OCI-LY7 (cell line): ENCODE measurements at regions not wholly inside any gene's neighbourhood (a gene's known extent, or its start where the extent isn't known, plus 50 kb on each side); places are given as distances from the start of the nearest gene placed in this dataset.
"Not testable (repeated sequence)": the region's sequence is repeated elsewhere in the genome, so short reads cannot be mapped to it uniquely, and the experiment has no call there.

Experiments
- BruUV-seq: library from RNA; stranded (reverse); fragments of 400-500 nt; replicated peaks from 2 replicates; lab custom pipeline; 2021; lab: Mats Ljungman, UMichigan
- CTCF ChIA-PET: fragments of 300-600 bp; sonication (Branson Sonifier 250); formaldehyde crosslinking; loops from one replicate; lab custom pipeline; 2022; ENCODE audit warnings: antibody characterized with exemption; ENCODE audit not compliant: unreplicated experiment; lab: Charles Lee
- POLR2A ChIA-PET: fragments of 300-600 bp; sonication (Branson Sonifier 250); formaldehyde crosslinking; loops from one replicate; lab custom pipeline; 2022; ENCODE audit warnings: antibody characterized with exemption; lab: Charles Lee
- DNase-seq: peaks from one replicate; pipeline ENCODE4 v3.0.0-alpha.2; 2015; ENCODE audit warnings: low spot score
- H2AFZ ChIP-seq: fragments of 200-600 bp; sonication (generic), shearing (Covaris generic); 2 replicates; pipeline ENCODE4 v1.6.1; 2014; ENCODE audit warnings: mild to moderate bottlenecking, antibody characterized with exemption, low read length, moderate library complexity
- H3K27ac ChIP-seq: fragments of 200-600 bp; sonication (generic); 2 replicates; pipeline ENCODE4 v1.5.1; 2014; ENCODE audit warnings: mixed run types, low read depth, mild to moderate bottlenecking, moderate library complexity, low read length, inconsistent platforms; ENCODE audit not compliant: poor library complexity, severe bottlenecking
- H3K36me3 ChIP-seq: fragments of 200-600 bp; sonication (generic); 2 replicates; pipeline ENCODE4 v1.6.1; 2014; ENCODE audit warnings: mild to moderate bottlenecking, antibody characterized with exemption, low read length, moderate library complexity, mixed read lengths; ENCODE audit not compliant: insufficient read depth
- H3K4me1 ChIP-seq: fragments of 200-600 bp; sonication (generic); 2 replicates; pipeline ENCODE4 v1.5.1; 2014; ENCODE audit warnings: mild to moderate bottlenecking, low read length; ENCODE audit not compliant: insufficient read depth, poor library complexity, severe bottlenecking
- H3K4me2 ChIP-seq: fragments of 200-600 bp; sonication (generic); 2 replicates; pipeline ENCODE4 v1.6.1; 2014; ENCODE audit warnings: mild to moderate bottlenecking, low read length
- H3K4me3 ChIP-seq: fragments of 200-600 bp; sonication (generic); 2 replicates; pipeline ENCODE4 v1.5.1; 2014; ENCODE audit warnings: mild to moderate bottlenecking, low read depth, low read length; ENCODE audit not compliant: poor library complexity, severe bottlenecking
- H3K79me2 ChIP-seq: fragments of 200-600 bp; sonication (generic); 2 replicates; pipeline ENCODE4 v1.6.1; 2016; ENCODE audit warnings: low read depth, mild to moderate bottlenecking, low read length, moderate library complexity, mixed read lengths; ENCODE audit not compliant: insufficient read depth
- H3K9me2 ChIP-seq: fragments of 200-600 bp; sonication (generic); 2 replicates; pipeline ENCODE4 v1.6.1; 2016; ENCODE audit warnings: mild to moderate bottlenecking, low read length, mixed read lengths; ENCODE audit not compliant: insufficient read depth
- H3K9me3 ChIP-seq: fragments of 200-600 bp; sonication (generic); 2 replicates; pipeline ENCODE4 v1.6.1; 2014; ENCODE audit warnings: mild to moderate bottlenecking, mixed run types, low read length, mixed read lengths
- H4K20me1 ChIP-seq: fragments of 200-600 bp; sonication (generic); 2 replicates; pipeline ENCODE4 v1.6.1; 2014; ENCODE audit warnings: mild to moderate bottlenecking, antibody characterized with exemption, low read length, moderate library complexity, mixed read lengths; ENCODE audit not compliant: insufficient read depth
- EZH2phosphoT487 ChIP-seq: fragments of 200-600 bp; sonication (generic); IDR thresholded peaks from 2 replicates; pipeline ENCODE4 v1.6.1; 2018; ENCODE audit warnings: low read depth, borderline replicate concordance, mild to moderate bottlenecking, mixed run types, antibody characterized with exemption, low read length, moderate library complexity, mixed read lengths
- intact Hi-C: fragments of 100-400 bp; cut with micrococcal nuclease; formaldehyde crosslinking; loops from one replicate; pipeline ENCODE4 v1.10.0; 2022; ENCODE audit not compliant: unreplicated experiment
- TF ChIP-seq, protein P1 (sequence below): fragments of 200-600 bp; sonication (generic); conservative IDR thresholded peaks from 2 replicates; pipeline ENCODE4 v1.5.1; 2014; ENCODE audit warnings: mild to moderate bottlenecking, antibody characterized with exemption, low read length, moderate library complexity, mixed read lengths

DNA sequence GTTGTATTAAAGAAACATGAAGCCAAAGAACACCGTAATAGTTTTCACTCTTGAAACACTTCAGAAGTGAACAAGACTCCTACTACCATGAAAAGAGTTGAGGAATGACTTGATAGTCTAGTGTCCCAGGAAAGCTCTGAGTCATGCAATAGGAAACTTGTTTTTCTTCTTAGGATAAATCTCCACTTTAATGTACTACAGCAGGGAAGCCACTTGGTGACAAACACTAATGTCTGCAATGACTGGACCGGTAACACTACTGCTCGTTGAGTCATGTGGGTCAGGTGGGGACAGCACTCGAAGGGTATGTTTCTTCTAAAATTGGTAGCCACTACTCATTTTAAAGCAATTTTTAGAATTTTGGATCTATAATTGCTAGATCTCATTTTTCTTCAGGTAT lies 291.7 kb upstream of the CNTN3 start:
- CTCF ChIA-PET = no interaction called here
- no TSS peak for BruUV-seq
- DNase-seq = no peak
- Histone ChIP-seq H3K79me2 (no peaks in the 10 kb centered on the region), H3K4me2 (no peak overlapping the region), H2AFZ (no peak overlapping the region), H3K27ac (no peak overlapping the region), H3K36me3 (no peaks in the 10 kb centered on the region), H3K4me1 (no peaks in the 10 kb centered on the region), H3K9me3 (no peaks in the 10 kb centered on the region), H3K9me2 (no peaks in the 10 kb centered on the region), H3K4me3 (no peak overlapping the region), H4K20me1 (no peaks in the 10 kb centered on the region)
- TF ChIP-seq, protein P1, sequence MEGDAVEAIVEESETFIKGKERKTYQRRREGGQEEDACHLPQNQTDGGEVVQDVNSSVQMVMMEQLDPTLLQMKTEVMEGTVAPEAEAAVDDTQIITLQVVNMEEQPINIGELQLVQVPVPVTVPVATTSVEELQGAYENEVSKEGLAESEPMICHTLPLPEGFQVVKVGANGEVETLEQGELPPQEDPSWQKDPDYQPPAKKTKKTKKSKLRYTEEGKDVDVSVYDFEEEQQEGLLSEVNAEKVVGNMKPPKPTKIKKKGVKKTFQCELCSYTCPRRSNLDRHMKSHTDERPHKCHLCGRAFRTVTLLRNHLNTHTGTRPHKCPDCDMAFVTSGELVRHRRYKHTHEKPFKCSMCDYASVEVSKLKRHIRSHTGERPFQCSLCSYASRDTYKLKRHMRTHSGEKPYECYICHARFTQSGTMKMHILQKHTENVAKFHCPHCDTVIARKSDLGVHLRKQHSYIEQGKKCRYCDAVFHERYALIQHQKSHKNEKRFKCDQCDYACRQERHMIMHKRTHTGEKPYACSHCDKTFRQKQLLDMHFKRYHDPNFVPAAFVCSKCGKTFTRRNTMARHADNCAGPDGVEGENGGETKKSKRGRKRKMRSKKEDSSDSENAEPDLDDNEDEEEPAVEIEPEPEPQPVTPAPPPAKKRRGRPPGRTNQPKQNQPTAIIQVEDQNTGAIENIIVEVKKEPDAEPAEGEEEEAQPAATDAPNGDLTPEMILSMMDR = no peak
- no peak for TF ChIP-seq EZH2phosphoT487
- intact Hi-C loops = no loop called here
- POLR2A ChIA-PET = no interaction called here

DNA sequence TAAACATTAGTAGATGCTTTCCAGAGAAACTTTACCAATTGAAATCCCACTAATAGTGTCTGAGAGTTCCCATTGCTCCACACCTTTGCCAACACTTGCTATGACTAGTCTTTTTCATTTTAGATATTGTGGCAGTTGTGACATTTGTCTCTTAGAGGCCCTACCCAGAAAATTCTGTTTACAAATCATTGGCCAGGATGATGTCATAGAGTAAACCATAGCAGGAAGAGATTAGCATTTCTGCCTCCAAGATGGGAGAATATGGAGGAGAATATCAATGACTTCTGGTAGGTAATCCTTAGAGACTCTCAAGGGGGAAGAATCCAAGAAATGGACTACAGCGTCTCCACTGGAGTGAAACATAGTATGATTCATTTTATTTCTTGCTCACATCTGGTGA lies 291.0 kb upstream of the CNTN3 start:
- H3K36me3 ChIP-seq = no peaks in the 10 kb centered on the region
- H3K79me2 ChIP-seq = no peaks in the 10 kb centered on the region
- intact Hi-C loops = no loop called here
- ChIA-PET CTCF (no interaction called here), POLR2A (interaction anchor here (1.4 kb wide), 1 partner anchor 9 kb away, joined by 5 read pairs; no protein-coding TSS in a partner anchor)
- no peaks in the 10 kb centered on the region for H4K20me1 ChIP-seq
- no peak overlapping the region for H3K4me2 ChIP-seq
- BruUV-seq = no TSS peak
- H3K4me1 ChIP-seq = no peaks in the 10 kb centered on the region
- DNase-seq = no peak
- no peak overlapping the region for H2AFZ ChIP-seq
- H3K27ac ChIP-seq = no peak overlapping the region
- no peak overlapping the region for H3K4me3 ChIP-seq
- H3K9me2 ChIP-seq = no peaks in the 10 kb centered on the region
- TF ChIP-seq EZH2phosphoT487 = no peak
- TF ChIP-seq, protein P1 = no peak
- H3K9me3 ChIP-seq = no peaks in the 10 kb centered on the region

DNA sequence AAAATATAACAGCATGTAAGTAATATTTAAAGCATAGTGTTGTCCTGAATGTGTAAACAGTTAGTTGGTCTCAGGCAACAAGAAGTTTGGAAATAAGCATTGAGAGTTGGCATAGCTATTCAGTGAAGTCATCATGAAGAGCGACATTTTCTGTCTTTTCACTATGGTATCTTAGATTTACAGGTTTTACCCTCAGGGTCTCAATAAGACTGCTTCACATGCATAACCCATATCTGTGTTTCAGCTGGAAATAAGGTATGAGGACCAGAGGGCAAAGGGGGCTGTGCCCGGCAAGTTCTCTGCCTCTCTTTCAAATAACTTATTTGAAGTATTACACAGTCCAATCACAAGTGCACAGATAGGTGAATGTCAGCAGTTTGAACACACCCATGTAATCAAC lies 290.2 kb upstream of the CNTN3 start:
- no peaks in the 10 kb centered on the region for H4K20me1 ChIP-seq
- DNase-seq = no peak
- BruUV-seq = no TSS peak
- no peaks in the 10 kb centered on the region for H3K4me1 ChIP-seq
- H3K36me3 ChIP-seq = no peaks in the 10 kb centered on the region
- no peaks in the 10 kb centered on the region for H3K9me2 ChIP-seq
- no peak overlapping the region for H2AFZ ChIP-seq
- H3K4me2 ChIP-seq = no peak overlapping the region
- H3K79me2 ChIP-seq = no peaks in the 10 kb centered on the region
- H3K27ac ChIP-seq = no peak overlapping the region
- no peaks in the 10 kb centered on the region for H3K9me3 ChIP-seq
- POLR2A ChIA-PET = interaction anchor here (1.4 kb wide), 1 partner anchor 9 kb away, joined by 5 read pairs; no protein-coding TSS in a partner anchor
- intact Hi-C loops = no loop called here
- TF ChIP-seq, protein P1 = no peak
- no peak for TF ChIP-seq EZH2phosphoT487
- H3K4me3 ChIP-seq = no peak overlapping the region
- CTCF ChIA-PET = no interaction called here

DNA sequence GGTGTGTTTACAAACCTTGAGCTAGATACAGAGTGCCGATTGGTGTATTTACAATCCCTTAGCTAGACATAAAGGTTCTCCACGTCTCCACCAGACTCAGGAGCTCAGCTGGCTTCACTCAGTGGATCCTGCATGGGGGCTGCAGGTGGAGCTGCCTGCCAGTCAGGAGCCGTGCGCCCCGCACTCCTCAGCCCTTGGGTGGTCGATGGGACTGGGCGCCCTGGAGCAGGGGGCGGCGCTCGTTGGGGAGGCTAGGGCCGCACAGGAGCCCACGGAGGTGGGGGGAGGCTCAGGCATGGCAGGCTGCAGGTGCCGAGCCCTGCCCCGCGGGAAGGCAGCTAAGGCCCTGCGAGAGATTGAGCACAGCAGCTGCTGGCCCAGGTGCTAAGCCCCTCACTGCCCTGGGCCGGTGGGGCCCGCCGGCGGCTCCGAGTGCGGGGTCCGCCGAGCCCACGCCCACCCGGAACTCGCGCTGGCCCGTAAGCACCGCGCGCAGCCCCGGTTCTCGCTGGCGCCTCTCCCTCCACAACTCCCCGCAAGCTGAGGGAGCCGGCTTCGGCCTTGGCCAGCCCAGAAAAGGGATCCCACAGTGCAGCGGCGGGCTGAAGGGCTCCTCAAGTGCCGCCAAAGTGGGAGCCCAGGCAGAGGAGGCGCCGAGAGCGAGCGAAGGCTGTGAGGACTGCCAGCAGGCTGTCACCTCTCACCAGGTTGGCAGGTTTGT lies 285.5 kb upstream of the CNTN3 start:
- H3K9me2 ChIP-seq, BruUV-seq, H3K4me3 ChIP-seq, H2AFZ ChIP-seq, H3K4me1 ChIP-seq, H3K79me2 ChIP-seq, intact Hi-C loops, CTCF ChIA-PET, H3K36me3 ChIP-seq, DNase-seq, H4K20me1 ChIP-seq, H3K27ac ChIP-seq, H3K4me2 ChIP-seq, H3K9me3 ChIP-seq, POLR2A ChIA-PET: not testable (repeated sequence)
